ENCODE measurements at regions not wholly inside any gene's neighbourhood (a gene's known extent, or its start where the extent isn't known, plus 50 kb on each side); places are given as distances from the start of the nearest gene placed in this dataset.

DNA sequence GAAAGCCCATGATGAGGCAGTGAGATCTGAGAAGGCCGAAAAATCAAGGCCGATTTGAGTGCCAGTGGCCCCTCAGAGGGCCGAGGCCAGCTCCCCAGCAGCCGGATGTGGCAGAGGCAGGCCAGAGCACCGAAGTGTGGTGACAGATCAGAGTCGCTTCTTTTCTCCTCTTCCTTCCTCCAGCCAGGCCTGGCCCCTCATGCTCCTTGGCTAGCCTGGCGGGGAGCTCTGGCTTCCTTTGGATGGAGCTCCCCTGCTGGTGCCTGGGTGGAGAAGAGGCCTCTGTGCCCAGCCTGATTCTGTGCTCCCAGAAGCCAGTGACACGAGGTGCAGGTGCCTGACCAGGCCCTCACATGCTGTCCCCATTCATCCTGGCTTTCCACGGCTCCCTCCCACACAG lies 127.2 kb upstream of the PABPC4L start:
- no peaks in the 10 kb centered on the region for H3K4me1 ChIP-seq
- DNase-seq = no peak
- H3K9me3 ChIP-seq = no peaks in the 10 kb centered on the region
- H3K4me3 ChIP-seq = no peak overlapping the region
- intact Hi-C loops (cut with DNase I) = no loop called here
- TF ChIP-seq, protein P1, sequence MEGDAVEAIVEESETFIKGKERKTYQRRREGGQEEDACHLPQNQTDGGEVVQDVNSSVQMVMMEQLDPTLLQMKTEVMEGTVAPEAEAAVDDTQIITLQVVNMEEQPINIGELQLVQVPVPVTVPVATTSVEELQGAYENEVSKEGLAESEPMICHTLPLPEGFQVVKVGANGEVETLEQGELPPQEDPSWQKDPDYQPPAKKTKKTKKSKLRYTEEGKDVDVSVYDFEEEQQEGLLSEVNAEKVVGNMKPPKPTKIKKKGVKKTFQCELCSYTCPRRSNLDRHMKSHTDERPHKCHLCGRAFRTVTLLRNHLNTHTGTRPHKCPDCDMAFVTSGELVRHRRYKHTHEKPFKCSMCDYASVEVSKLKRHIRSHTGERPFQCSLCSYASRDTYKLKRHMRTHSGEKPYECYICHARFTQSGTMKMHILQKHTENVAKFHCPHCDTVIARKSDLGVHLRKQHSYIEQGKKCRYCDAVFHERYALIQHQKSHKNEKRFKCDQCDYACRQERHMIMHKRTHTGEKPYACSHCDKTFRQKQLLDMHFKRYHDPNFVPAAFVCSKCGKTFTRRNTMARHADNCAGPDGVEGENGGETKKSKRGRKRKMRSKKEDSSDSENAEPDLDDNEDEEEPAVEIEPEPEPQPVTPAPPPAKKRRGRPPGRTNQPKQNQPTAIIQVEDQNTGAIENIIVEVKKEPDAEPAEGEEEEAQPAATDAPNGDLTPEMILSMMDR (IDR thresholded peaks at IDR 0.05) = no peak
- no peak overlapping the region for H3K27ac ChIP-seq
- H3K36me3 ChIP-seq = no peaks in the 10 kb centered on the region
- no peaks in the 10 kb centered on the region for H3K27me3 ChIP-seq
- no peak overlapping the region for H3K9ac ChIP-seq (ENCODE audit: low read depth in 2 of 2, low read length in 2 of 2)

DNA sequence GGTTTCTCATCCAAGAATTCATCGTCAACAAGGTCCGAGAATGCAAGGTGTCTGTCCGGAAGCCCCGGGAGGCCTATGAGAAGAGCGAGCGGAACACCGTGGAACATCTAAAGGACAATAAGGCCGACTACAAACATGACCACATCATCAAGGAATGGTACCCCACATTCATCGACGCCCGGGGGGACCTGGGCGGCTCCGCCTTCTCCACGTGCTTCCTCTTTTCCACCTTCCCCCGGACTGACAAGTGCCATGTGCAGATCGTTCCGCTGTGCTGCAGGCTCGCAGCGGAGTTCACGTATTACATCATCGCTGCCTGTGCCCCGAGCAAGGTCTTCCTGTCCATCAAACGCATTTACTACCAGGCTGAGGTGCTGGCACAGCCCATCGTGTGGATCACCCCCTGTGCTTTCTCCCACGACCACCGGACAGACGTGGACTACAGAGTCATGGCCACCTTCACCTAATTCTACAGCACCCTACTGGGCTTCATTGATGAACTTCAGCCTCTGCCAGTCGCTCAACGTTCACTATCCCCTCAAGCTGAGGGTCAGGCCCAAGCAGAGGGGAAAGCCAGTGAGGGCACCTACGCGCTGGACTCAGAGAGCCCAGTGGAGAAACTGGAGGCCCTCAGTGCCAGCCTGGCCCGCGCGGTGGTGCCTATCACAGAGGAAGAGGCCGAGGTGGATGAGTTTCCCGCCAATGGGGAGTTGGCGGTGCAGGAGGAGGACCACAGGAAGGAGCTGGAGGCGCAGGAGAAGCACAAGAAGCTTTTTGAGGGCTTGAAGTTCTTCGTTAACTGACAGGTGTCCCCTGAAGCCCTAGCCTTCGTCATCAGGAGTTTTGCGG lies 125.9 kb upstream of the PABPC4L start:
- H3K4me1 ChIP-seq = no peaks in the 10 kb centered on the region
- TF ChIP-seq, protein P1 (IDR thresholded peaks at IDR 0.05) = no peak
- no peak overlapping the region for H3K9ac ChIP-seq (ENCODE audit: low read depth in 2 of 2, low read length in 2 of 2)
- no peak for DNase-seq
- no peak overlapping the region for H3K4me3 ChIP-seq
- H3K27me3 ChIP-seq = no peaks in the 10 kb centered on the region
- H3K27ac ChIP-seq = no peak overlapping the region
- intact Hi-C loops (cut with DNase I) = no loop called here
- H3K9me3 ChIP-seq = no peaks in the 10 kb centered on the region
- H3K36me3 ChIP-seq = no peaks in the 10 kb centered on the region

DNA sequence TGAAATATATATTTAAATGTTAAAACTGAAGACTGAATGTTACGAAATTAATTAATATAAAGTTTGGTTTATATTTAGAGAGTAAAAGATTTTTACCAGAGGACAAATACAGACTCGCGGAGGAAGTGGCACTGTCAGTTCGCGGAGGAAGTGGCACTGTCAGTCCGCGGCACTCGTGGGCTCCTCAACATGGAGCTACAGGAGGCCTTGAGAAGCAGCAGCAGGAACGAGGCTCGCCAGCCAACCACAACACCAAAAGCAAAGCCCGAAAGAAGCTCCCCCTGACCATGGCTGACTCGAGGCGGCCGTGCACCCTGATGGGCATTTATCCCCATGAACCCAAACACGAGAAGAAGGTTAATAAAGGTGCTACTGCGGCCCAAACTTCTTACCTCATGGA lies 125.3 kb upstream of the PABPC4L start:
- Histone ChIP-seq H3K4me3 (no peak overlapping the region), H3K36me3 (no peaks in the 10 kb centered on the region), H3K27me3 (no peaks in the 10 kb centered on the region), H3K9me3 (no peaks in the 10 kb centered on the region), H3K27ac (no peak overlapping the region), H3K4me1 (no peaks in the 10 kb centered on the region), H3K9ac (ENCODE audit: low read depth in 2 of 2, low read length in 2 of 2) (no peak overlapping the region)
- DNase-seq = no peak
- TF ChIP-seq, protein P1 (IDR thresholded peaks at IDR 0.05) = no peak
- intact Hi-C loops (cut with DNase I) = no loop called here

DNA sequence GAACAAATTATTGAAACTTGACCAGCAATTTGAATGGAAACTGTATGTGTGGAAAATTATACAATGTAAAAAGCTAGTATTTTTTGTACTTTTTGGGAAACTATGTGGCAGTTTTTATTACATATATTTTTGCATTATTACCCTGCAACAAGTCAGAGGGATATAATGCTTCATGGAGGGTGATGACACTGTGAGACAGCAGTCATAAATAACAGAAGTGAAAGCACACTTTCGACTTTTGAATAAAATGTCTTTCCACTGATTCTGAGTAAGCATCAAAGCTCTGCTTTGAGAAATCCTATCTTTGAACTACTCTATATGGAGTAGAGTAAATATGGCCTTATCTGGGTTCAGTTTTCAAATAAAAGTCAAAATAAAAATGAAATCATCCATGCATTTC lies 122.6 kb upstream of the PABPC4L start:
- Histone ChIP-seq H3K4me3 (no peak overlapping the region), H3K9ac (ENCODE audit: low read depth in 2 of 2, low read length in 2 of 2) (no peak overlapping the region), H3K9me3 (no peaks in the 10 kb centered on the region), H3K36me3 (no peaks in the 10 kb centered on the region), H3K4me1 (no peaks in the 10 kb centered on the region), H3K27ac (no peak overlapping the region), H3K27me3 (no peaks in the 10 kb centered on the region)
- intact Hi-C loops (cut with DNase I) = no loop called here
- TF ChIP-seq, protein P1 (IDR thresholded peaks at IDR 0.05) = no peak
- no peak for DNase-seq

DNA sequence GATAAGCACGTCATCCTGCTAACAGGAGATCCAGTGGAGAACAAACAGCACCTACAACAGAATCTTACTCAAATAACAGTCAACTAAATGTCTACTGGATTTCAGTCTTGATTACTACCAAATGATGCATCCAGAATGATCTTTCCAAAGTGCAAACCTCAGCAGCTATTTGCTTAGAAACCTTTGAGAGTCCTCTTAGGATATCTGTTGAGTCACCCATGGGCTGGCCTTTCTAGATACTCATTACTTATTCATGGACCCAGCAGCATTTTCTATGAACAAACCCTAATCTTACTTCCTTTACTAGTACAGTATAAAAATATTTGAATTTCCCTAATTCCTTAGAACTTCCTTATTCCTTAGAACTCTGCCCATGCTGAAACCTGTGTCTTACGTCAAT lies 118.5 kb upstream of the PABPC4L start:
- Histone ChIP-seq H3K27me3 (no peaks in the 10 kb centered on the region), H3K4me3 (no peak overlapping the region), H3K4me1 (no peaks in the 10 kb centered on the region), H3K9ac (ENCODE audit: low read depth in 2 of 2, low read length in 2 of 2) (no peak overlapping the region), H3K27ac (no peak overlapping the region), H3K9me3 (no peaks in the 10 kb centered on the region), H3K36me3 (no peaks in the 10 kb centered on the region)
- TF ChIP-seq, protein P1 (IDR thresholded peaks at IDR 0.05) = no peak
- DNase-seq = no peak
- intact Hi-C loops (cut with DNase I) = no loop called here
